ENCODE measurements at regions not wholly inside any gene's neighbourhood (a gene's known extent, or its start where the extent isn't known, plus 50 kb on each side); places are given as distances from the start of the nearest gene placed in this dataset.

- H3K27ac ChIP-seq = no peak overlapping the region
- TF ChIP-seq CTCF (conservative IDR thresholded peaks at IDR 0.05) = no peak
These were observed 202.8 kb upstream of the AKR1E2 start for GRCh38 chr10:4623200-4623599.

- no peak for TF ChIP-seq CTCF (conservative IDR thresholded peaks at IDR 0.05)
These were observed 203.6 kb upstream of the AKR1E2 start for GRCh38 chr10:4622384-4622783.

GRCh38 chr10:4617589-4617988, 208.4 kb upstream of the AKR1E2 start:
- no peak for TF ChIP-seq CTCF (conservative IDR thresholded peaks at IDR 0.05)
- H3K27ac ChIP-seq = no peak overlapping the region

More at GRCh38 chr10:4622384-4622783, 203.6 kb upstream of the AKR1E2 start:
- H3K27ac ChIP-seq = no peak overlapping the region

GRCh38 chr10:4615042-4615441, 211.0 kb upstream of the AKR1E2 start:
- TF ChIP-seq CTCF (conservative IDR thresholded peaks at IDR 0.05) = no peak
- no peak overlapping the region for H3K27ac ChIP-seq

GRCh38 chr10:4609251-4609650, 216.8 kb upstream of the AKR1E2 start:
- H3K27ac ChIP-seq = no peak overlapping the region
- no peak for TF ChIP-seq CTCF (conservative IDR thresholded peaks at IDR 0.05)

- H3K27ac ChIP-seq = no peak overlapping the region
- no peak for TF ChIP-seq CTCF (conservative IDR thresholded peaks at IDR 0.05)
These were observed 218.3 kb upstream of the AKR1E2 start for GRCh38 chr10:4607681-4608080.

- H3K27ac ChIP-seq = no peak overlapping the region
- TF ChIP-seq CTCF (conservative IDR thresholded peaks at IDR 0.05) = no peak
These were observed 219.0 kb upstream of the AKR1E2 start for GRCh38 chr10:4606856-4607636.

Data from VCaP (cell line).